ENCODE measurements at regions not wholly inside any gene's neighbourhood (a gene's known extent, or its start where the extent isn't known, plus 50 kb on each side); places are given as distances from the start of the nearest gene placed in this dataset.

DNA sequence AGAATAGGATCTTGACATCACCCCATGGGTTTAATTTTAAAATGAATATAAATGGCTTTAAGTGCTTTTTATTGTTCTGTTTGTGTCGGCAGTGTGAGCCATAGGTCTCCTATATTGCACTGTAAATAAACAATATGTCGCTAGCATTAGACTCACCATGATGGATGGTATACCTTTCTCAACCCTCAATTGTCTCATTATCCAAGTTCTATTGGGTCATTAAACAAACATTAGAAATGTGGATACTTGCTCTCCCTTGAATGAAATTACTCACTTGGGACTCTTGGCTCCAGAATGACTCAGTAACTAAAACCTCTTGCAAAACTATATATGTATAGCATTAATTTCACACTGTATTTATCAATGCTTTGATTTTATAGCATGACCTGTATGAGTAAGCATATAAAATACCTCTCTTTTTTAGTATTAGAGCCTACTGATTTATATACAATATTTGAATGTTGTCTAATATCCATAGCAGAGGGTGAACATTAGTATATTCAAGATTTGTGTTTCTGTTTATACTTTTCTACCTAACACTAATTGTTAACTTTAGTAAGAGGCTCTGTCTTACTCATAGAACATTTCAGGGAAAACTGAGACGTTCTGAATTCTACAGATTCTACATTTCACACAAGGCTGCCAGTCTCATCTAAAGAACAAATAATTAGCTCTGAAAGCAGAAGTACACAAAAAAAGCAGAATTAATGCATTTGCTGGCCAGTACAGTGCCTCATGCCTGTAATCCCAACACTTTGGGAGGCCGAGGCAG, 303.8 kb upstream of the PRR16 start:
- Histone ChIP-seq H3K27ac (no peak overlapping the region), H3K4me3 (no peak overlapping the region), H3K9ac (ENCODE audit: low read depth in 2 of 2, low read length in 2 of 2) (no peak overlapping the region), H3K4me1 (no peaks in the 10 kb centered on the region), H3K9me3 (no peaks in the 10 kb centered on the region), H3K36me3 (no peaks in the 10 kb centered on the region), H3K27me3 (no peaks in the 10 kb centered on the region)
- no peak for DNase-seq
- TF ChIP-seq CTCF (IDR thresholded peaks at IDR 0.05) = no peak
- intact Hi-C loops (cut with DNase I) = no loop called here

DNA sequence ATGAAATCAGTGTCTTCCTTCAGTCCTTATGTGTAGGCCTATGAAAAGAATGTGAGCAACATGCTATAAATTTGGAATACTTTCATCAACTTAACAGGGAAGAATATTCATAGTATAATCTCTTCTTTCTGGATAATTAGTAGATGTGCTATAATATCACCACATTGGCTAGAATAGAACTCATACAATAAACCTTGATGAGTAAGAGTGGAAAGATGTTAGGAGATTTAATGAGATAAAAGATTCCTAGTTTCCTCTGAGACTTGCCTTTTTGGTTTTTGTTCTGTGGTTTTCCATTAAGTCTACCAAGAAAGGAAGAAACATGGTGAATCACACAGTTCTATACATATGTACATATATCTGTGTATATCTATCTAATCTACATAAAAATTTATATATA, 301.8 kb upstream of the PRR16 start:
- no peaks in the 10 kb centered on the region for H3K27me3 ChIP-seq
- H3K9ac ChIP-seq (ENCODE audit: low read depth in 2 of 2, low read length in 2 of 2) = no peak overlapping the region
- H3K9me3 ChIP-seq = no peaks in the 10 kb centered on the region
- intact Hi-C loops (cut with DNase I) = no loop called here
- TF ChIP-seq CTCF (IDR thresholded peaks at IDR 0.05) = no peak
- no peak overlapping the region for H3K27ac ChIP-seq
- H3K4me1 ChIP-seq = no peaks in the 10 kb centered on the region
- H3K36me3 ChIP-seq = no peaks in the 10 kb centered on the region
- DNase-seq = no peak
- H3K4me3 ChIP-seq = no peak overlapping the region

- TF ChIP-seq CTCF (IDR thresholded peaks at IDR 0.05) = no peak
- Histone ChIP-seq H3K9ac (ENCODE audit: low read depth in 2 of 2, low read length in 2 of 2) (no peak overlapping the region), H3K9me3 (no peaks in the 10 kb centered on the region), H3K27me3 (no peaks in the 10 kb centered on the region), H3K4me3 (no peak overlapping the region), H3K4me1 (no peaks in the 10 kb centered on the region), H3K36me3 (no peaks in the 10 kb centered on the region), H3K27ac (no peak overlapping the region)
- intact Hi-C loops (cut with DNase I) = no loop called here
- no peak for DNase-seq
Observed at GRCh38 chr5:120164037-120164436, 300.1 kb upstream of the PRR16 start.

- no peak overlapping the region for H3K27ac ChIP-seq
- H3K4me3 ChIP-seq = no peak overlapping the region
- no peaks in the 10 kb centered on the region for H3K4me1 ChIP-seq
- no peaks in the 10 kb centered on the region for H3K27me3 ChIP-seq
- no peaks in the 10 kb centered on the region for H3K36me3 ChIP-seq
- intact Hi-C loops (cut with DNase I) = no loop called here
- H3K9ac ChIP-seq (ENCODE audit: low read depth in 2 of 2, low read length in 2 of 2) = no peak overlapping the region
- no peak for DNase-seq
- no peaks in the 10 kb centered on the region for H3K9me3 ChIP-seq
- no peak for TF ChIP-seq CTCF (IDR thresholded peaks at IDR 0.05)
Observed at GRCh38 chr5:120164986-120165385, 299.1 kb upstream of the PRR16 start.

GRCh38 chr5:120173125-120173524, 291.0 kb upstream of the PRR16 start:
- Histone ChIP-seq H3K27ac (no peak overlapping the region), H3K36me3 (no peaks in the 10 kb centered on the region), H3K27me3 (no peaks in the 10 kb centered on the region), H3K4me1 (no peaks in the 10 kb centered on the region), H3K9me3 (no peaks in the 10 kb centered on the region), H3K4me3 (no peak overlapping the region), H3K9ac (ENCODE audit: low read depth in 2 of 2, low read length in 2 of 2) (no peak overlapping the region)
- intact Hi-C loops (cut with DNase I) = no loop called here
- TF ChIP-seq CTCF (IDR thresholded peaks at IDR 0.05) = no peak
- no peak for DNase-seq

All from colonic mucosa (tissue), 4 donors.